ENCODE measurements at regions not wholly inside any gene's neighbourhood (a gene's known extent, or its start where the extent isn't known, plus 50 kb on each side); places are given as distances from the start of the nearest gene placed in this dataset.

DNA sequence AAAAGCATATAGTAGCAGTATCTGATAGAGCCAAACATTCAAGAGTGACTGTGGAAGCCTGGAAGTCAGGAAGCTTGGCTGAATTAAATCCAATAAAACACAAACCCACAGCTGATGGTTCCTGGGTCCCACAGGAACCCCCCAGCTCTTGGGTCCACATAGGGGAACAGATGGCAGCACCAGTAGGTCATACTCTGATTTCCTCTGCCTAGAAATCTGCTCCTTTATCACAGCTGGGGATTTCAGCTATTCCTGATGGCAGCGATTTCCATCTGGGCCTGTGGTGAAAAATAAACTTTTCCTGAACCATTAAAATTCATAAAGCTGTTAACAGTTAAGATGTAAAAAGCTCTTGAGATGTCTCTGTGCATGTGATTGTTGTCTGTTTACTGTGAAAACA is 202.0 kb upstream of the FRMD6 start:
- Histone ChIP-seq H3K27me3 (no peaks in the 10 kb centered on the region), H3K4me3 (no peak overlapping the region), H3K9me3 (replicated peaks in 1 of 3) (no peaks in the 10 kb centered on the region), H3K4me1 (replicated peaks in 1 of 2) (peaks cover 3 to 10% of the 10 kb centered on the region in 2 donors), H3K36me3 (replicated peaks in 1 of 2) (no peaks in the 10 kb centered on the region), H3K27ac (no peak overlapping the region)
- no peak for DNase-seq
- TF ChIP-seq POLR2A (IDR thresholded peaks at IDR 0.05) (no peak), CTCF (IDR thresholded peaks at IDR 0.05) (no peak)
- intact Hi-C loops (cut with DNase I) = no loop called here
- 82 to 98% (median 93%) methylated on average over 1 of the region's 1 CpG for WGBS, 4 donors

DNA sequence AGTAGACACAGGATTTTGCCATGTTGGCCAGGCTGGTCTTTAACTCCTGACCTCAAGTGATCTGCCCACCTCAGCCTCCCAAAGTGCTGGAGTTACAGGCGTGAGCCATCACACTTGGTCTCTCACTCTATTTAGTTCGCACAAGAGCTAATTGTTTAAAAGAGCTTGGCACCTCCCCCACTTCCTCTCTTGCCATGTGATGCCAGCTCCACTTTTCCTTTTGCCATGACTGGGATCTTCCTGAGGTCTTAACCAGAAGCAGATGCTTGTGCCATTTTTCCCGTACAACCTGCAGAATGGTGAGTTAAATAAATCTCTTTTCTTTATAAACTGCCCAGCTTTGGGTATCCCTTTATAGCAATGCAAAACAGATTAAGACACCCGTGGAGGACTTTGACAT is 200.1 kb upstream of the FRMD6 start:
- Histone ChIP-seq H3K27me3 (no peaks in the 10 kb centered on the region), H3K36me3 (replicated peaks in 1 of 2) (no peaks in the 10 kb centered on the region), H3K27ac (no peak overlapping the region), H3K4me1 (replicated peaks in 1 of 2) (peaks cover 3 to 10% of the 10 kb centered on the region in 2 donors), H3K4me3 (no peak overlapping the region), H3K9me3 (replicated peaks in 1 of 3) (no peaks in the 10 kb centered on the region)
- intact Hi-C loops (cut with DNase I) = no loop called here
- no peak for DNase-seq
- TF ChIP-seq CTCF (IDR thresholded peaks at IDR 0.05) (no peak), POLR2A (IDR thresholded peaks at IDR 0.05) (no peak)
- WGBS, 4 donors = 60 to 69% (median 65%) methylated on average over 4 of the region's 4 CpGs

GRCh38 chr14:51453869-51454268 is 197.8 kb upstream of the FRMD6 start:
- no peaks in the 10 kb centered on the region for H3K9me3 ChIP-seq (replicated peaks in 1 of 3)
- no peaks in the 10 kb centered on the region for H3K36me3 ChIP-seq (replicated peaks in 1 of 2)
- WGBS, 4 donors = 90 to 93% (median 91%) methylated on average over 8 of the region's 8 CpGs
- H3K27ac ChIP-seq = no peak overlapping the region
- H3K4me3 ChIP-seq = no peak overlapping the region
- intact Hi-C loops (cut with DNase I) = no loop called here
- H3K4me1 ChIP-seq (replicated peaks in 1 of 2) = peaks cover 0 to 6% of the 10 kb centered on the region in 2 donors
- no peaks in the 10 kb centered on the region for H3K27me3 ChIP-seq
- no peak for DNase-seq
- no peak for TF ChIP-seq POLR2A (IDR thresholded peaks at IDR 0.05)
- TF ChIP-seq CTCF (IDR thresholded peaks at IDR 0.05) = no peak

GRCh38 chr14:51454351-51454750 is 197.4 kb upstream of the FRMD6 start:
- H3K27me3 ChIP-seq = no peaks in the 10 kb centered on the region

More at GRCh38 chr14:51454351-51454750, 197.4 kb upstream of the FRMD6 start:
- Histone ChIP-seq H3K4me1 (replicated peaks in 1 of 2) (peaks cover 0 to 2% of the 10 kb centered on the region in 2 donors), H3K4me3 (no peak overlapping the region), H3K9me3 (replicated peaks in 1 of 3) (no peaks in the 10 kb centered on the region), H3K27ac (no peak overlapping the region), H3K36me3 (replicated peaks in 1 of 2) (no peaks in the 10 kb centered on the region)
- TF ChIP-seq CTCF (IDR thresholded peaks at IDR 0.05) (no peak), POLR2A (IDR thresholded peaks at IDR 0.05) (no peak)
- no peak for DNase-seq
- 76 to 79% (median 77%) methylated on average over 1 of the region's 1 CpG for WGBS, 4 donors
- intact Hi-C loops (cut with DNase I) = no loop called here

Data from adrenal gland (tissue), 9 donors.